ELF-1 (cell line): ENCODE measurements at regions not wholly inside any gene's neighbourhood (a gene's known extent, or its start where the extent isn't known, plus 50 kb on each side); places are given as distances from the start of the nearest gene placed in this dataset.
"Not testable (repeated sequence)": the region's sequence is repeated elsewhere in the genome, so short reads cannot be mapped to it uniquely, and the experiment has no call there.

ENCODE experiments used
- DNase-seq: peaks from one replicate; pipeline ENCODE4 v3.0.0-alpha.2; 2016; ENCODE audit warnings: low read depth, low spot score

DNA sequence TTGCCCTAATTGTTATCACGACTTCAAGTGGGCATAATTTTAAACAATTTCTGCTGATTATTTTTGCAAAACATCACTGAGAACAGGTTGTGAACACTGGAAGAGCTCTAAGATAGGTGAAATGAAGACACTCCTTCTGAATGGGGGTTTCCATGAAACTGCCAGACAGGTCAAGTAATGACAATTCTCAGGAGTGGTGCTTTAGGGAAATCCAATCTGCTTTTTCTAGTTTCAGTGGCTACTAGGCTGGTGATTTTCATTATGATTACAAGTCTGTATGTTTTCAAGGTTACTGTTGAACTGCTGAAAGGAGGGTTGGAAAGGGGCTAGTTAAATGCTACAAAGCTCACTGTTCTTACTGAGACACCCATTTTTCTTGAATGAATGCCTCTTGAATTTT, 1724.2 kb downstream of the PCDH9 start:
- DNase-seq = no peak

DNA sequence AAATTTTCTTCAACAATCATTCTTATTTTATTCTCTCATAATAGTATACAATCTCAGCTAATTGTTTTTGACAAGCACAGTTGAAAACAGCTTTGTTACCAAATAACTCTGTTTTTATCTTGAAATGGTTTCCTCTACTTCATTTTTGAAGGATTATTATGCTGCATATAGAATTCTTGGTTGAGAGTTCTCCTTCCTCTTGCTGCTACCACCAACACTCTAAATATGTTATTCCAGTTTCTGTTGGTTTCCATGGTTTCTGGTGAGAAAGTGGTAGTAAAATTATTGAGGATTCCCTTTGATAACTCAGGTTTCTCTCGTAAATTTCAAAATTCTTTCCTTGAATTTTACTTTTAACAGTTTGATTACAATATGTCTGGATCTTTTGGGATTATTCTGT, 1725.9 kb downstream of the PCDH9 start:
- no peak for DNase-seq

DNA sequence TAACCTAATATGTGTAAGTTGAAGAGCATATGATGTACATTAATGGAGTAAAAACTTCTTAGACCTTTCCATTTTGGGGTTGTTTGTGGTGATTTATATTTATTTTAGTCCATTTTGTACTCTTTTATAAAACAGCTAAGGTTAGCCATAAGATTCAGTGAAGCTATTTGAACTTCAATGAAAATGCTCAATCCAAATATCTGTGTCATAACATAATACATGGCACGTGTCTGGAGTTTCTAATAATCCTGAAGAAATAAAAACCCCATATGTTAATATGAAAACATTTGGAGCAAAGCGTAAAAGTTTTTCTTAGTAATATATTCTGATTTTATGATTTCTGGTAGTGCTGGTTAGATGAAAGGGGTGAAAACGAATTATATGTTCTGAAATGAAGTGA, 1729.7 kb downstream of the PCDH9 start:
- no peak for DNase-seq

DNA sequence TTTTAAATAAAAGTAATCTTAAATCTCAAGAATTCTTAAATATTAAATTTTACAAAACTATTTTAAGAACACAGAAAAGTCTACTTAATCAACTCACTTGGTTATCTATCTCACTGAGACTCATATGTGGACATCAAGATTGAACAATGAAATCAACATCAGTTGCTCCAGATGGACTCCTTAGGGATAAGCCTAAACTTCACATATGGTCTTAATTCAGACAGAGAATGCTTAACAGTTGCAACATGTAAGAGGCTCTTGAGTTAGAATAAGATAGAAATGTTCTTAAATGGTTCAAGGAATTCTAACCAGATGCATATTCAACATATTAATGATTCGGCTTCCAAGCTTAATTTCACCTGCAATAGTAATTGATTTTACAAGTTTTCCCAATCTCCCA, 1730.9 kb downstream of the PCDH9 start:
- DNase-seq = no peak

DNA sequence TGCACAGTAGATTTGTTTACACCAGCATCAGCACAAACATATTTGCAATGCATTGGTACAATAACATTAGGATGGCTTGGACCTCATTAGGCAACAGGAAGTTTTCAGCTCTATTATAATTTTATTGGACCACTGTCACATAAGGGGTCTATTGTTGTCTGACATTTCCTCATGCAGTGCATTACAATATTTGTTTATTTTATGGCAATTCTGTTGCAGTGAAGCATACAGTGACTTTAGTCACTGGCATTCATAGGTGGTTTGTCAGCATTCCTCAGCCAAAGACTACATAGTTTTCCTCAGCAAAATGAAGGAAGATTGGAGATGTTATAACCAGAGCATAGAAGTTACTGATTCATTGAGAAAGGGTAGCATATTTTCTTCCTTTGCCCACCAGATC, 1732.9 kb downstream of the PCDH9 start:
- DNase-seq = no peak

DNA sequence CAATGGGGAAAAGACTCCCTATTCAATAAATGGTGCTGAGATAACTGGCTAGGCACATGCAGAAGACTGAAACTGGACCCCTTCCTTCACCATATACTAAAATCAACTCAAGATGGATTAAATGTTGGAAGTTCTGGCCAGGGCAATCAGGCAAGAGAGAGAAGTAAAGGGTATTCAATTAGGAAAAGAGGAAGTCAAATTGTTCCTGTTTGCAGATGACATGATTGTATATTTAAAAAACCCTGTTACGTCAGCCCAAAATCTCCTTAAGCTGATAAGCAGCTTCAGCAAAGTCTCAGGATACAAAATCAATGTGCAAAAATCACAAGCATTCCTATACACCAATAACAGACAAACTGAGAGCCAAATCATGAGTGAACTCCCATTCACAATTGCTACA, 1739.4 kb downstream of the PCDH9 start:
- not testable (repeated sequence) for DNase-seq

DNA sequence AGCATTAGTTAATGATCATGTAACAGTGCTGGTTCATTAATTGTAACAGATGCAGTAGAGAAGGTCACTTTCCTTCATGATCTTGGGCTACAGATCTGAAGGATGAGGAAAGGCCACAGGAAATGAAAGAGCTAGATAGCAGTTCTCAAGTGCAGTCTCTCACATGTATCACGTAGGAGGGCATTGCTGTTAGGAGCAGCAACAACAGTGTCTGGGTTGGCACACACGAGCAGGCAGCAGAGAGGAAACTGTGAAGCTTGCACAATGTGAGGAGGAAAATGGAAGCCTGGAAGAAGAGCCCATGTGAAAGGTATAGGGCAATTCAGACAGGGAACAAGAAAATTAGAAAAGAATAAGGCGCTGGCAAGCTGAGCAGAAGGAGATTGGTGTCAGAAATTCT, 1741.5 kb downstream of the PCDH9 start:
- no peak for DNase-seq

DNA sequence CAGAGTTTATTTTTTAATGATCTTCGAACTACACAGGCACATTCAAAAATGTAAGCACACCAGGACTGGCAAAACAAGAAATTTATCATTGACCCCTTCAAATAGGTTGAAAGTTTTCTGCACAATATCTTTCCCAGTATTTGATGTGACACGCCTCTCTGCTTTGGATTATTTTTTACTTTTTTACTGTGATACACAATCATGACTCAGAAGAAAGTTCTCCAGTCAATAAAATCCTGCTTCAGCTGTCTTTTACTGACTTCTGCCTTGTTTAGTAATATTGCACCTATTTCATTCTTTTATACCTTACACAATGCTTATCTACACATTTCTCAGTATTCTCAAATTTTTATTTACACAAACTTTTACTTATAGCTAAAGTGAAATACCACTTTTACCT, 1750.4 kb downstream of the PCDH9 start:
- no peak for DNase-seq

DNA sequence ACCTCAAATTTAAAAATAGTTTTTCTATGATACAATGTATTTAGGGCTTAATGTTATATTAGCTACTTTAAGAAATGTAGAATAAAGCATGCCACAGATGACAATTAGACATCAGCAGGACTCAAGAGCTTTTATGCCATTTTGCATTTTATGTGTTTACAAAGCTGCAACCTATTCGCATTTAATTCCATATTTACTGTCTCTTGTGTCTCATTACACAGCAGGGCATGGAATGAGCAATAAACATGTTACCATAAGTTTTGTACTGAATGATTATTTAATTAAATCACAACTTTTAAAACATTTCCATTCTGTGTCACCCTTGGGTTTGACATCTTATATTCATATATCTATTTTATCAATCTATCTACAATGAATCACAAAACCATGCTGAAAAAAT, 1756.9 kb downstream of the PCDH9 start:
- no peak for DNase-seq

DNA sequence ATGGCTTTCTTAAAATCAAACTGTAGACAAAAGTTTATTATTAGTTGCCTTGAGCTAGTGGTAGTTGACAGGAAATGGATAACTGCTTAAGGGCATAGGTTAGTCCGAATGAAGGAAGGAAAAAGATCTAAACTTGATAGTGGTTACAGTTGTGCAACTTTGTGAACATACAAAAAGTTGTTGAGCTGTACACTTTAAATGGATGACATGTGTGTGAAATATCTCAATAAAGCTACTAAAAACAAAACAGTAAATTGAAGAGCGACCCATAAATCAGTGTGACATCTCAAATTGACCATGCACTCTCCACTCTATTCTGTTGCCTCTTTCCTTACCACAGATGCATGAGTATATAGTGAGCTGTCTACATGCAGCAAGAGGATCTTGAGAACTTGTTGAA, 1757.8 kb downstream of the PCDH9 start:
- no peak for DNase-seq

DNA sequence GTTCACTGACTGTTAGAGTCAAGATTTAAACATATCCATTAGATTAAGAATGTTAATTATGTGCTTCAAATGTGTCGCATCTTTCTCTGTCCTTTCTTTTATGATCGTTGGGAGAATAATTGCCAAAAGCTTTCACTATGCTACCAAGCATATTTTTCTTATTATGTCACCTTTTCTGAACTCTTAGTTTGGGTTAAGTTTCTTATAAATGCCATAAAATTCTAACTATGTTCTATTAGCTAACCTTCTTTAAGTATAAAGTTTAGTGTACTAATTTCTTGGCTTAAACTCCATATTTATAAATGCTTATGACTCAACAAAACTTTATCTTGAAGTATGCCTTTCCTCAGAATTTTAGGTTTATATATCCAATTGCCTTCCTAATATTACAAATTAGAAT, 1759.4 kb downstream of the PCDH9 start:
- DNase-seq = no peak

DNA sequence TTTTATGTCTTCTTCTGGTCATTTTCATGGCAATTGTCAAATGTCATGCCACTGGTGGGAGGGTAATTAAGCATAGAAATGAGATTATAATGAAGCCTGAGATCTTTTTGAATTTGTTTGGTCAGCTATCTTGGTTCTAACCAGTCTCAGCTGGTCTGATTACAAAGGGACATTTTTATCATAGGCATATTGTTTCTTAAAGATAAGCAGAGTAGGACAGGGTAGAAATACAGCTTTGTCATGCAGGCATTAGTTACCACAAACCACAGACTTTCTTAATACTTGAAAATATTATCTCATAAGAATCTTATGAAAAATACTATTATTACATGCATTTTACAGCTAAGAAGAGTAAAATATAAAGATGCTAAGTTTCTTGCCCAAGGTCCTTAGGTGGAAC, 1761.5 kb downstream of the PCDH9 start:
- DNase-seq = no peak

DNA sequence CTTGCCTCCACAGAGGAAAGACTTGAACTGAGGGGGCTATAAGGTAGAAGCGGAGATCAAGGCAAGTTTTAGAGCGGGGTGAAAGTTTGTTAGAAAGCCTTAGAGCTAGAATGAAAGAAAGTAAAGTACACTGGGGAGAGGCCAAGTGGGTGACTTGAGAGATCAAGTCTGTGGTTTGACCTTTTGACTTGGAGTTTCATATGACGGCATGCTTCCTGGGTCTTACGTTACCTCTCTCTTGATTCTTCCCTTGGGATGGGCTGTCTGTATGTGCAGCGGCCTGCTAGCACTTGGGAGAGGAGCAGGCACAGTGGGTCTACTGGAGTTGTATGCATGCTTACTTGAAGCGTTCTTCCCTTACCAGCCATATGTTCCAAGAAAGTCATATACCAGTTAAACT, 1768.5 kb downstream of the PCDH9 start:
- no peak for DNase-seq

DNA sequence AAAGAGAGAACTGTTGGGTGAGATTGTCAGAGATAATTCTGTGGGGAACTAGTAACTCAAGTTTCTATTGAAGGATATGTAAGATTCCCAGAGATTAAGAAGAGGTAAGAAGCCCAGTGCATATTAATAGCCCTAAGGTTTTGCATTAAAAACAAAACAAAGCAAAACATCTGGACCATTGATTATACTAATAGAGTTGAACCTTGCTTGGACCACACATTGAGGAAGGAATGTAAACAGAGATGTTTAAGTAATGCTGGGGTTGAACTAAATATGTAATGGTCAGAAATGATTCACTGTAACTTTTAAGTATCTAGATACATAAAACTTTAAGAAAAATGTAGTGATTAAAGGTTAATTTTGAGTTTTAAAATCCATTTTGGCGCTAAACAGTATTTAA, 1770.0 kb downstream of the PCDH9 start:
- DNase-seq = no peak

DNA sequence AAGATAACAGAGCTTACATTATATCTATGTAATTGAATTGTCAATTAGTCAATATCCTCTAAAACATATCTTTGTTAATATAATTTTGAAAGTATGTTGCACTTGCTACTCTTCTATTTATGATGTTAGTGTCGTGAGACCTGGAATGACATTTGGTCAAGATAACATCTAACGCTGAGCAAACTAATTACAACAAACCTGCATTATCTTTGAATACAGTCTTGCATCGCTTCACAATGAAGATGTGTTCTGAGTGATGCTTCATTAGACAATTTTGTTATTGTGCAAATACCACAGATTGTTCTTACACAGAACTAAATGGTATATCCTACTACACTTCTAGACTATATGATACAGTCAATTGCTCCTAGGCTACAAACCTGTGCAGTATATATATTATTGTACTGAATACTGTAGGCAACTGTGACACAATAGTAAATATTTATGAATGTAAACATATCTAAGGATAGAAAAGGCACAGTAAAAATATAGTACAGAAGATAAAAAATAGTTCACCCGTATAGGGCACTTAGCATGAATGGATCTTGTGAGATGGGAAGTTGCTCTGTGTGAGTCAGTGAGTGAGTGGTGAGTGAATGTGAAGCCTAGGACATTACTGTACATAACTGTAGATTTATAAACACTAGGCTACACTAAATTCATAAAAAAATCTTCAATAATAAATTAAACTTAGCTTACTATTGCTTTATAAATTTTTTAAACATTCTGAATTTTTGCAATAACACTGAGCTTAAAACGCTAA, 1773.8 kb downstream of the PCDH9 start:
- DNase-seq = no peak

DNA sequence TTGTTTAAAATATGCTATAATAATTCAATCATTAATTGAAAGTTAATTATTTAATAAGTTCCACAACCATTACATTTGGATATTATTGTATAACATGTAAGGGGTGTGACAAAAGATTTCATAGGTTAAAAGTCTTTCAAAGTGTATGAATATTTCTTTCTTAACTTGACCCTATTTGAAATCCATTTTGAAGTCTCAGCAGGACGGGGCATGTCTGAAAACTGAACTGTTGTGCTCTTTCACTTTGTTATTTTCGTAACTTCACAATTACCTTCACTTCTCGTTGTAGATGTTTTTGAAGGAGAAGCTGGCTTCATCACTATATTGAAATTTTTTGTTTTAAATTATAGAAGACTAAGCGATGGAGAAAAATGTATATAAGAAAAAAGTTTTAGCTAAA, 1775.7 kb downstream of the PCDH9 start:
- DNase-seq = no peak

DNA sequence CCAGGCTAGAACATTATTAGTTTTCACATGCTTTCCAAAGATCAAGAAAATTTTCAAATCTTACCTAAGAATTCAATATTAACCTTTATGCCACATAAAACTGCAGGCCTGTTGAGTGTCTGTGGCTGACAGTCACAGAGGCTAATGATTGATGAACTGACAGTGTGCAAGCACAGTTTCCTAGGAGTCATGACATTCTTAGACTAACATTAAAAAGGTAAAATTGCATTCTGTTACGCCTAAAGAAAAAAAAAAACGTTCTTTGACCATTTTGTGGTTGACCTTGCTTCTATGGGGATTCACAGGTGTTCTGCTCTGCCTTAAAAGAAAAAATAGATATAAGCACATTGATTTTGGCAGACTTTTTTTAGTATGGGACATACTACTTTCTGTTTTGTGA, 1776.2 kb downstream of the PCDH9 start:
- no peak for DNase-seq

DNA sequence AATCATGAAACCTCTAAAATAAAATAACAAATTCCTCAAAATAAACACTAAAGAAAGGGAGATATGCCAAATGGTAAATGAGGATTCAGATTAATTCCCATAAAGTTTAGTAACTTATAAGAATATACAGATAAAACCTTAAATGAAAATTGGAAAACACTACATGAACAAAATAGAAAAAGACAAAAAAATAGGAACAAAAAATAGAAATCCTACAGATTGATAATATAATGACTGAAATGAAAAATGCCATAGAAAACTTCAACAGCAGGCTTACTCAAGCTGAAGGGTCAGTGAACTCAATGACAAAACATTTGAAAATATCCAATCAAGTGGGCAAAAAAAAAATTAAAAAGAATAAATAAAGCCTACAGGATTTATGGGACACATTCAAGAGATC, 1784.8 kb downstream of the PCDH9 start:
- DNase-seq = no peak

DNA sequence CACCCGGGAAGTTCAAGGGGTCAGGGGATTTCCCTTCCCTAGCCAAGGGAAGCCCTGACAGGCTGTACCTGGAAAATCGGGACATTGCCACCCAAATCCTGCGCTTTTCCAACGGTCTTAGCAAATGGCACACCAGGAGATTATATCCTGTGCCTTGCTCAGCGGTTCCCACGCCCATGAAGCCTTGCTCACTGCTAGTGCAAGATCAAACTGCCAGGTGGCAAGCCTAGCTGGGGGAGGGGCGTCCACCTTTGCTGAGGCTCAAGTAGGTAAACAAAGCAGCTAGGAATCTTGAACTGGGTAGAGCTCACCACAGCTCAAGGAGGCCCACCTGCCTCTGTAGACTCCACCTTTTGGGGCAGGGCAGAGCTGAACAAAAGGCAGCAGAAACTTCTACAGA, 1794.5 kb downstream of the PCDH9 start:
- DNase-seq = no peak

DNA sequence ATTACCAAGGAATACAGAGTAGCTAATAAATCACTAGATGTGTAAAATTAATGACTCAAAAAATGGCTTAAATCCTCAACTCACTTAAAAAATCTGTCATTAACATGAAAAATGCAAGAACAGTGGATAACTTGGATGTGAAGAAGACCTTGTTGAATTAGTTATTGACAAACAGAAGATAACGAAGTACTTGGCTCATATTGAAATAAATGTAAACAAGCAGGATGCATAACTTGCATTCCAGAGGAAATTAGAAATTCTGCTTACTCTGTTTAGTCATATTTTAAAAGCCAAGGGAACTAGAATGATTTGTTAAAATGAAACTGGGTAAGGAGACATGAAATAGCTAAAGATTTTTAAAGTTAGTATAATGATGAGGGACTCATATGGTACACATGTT, 1812.2 kb downstream of the PCDH9 start:
- DNase-seq = no peak

DNA sequence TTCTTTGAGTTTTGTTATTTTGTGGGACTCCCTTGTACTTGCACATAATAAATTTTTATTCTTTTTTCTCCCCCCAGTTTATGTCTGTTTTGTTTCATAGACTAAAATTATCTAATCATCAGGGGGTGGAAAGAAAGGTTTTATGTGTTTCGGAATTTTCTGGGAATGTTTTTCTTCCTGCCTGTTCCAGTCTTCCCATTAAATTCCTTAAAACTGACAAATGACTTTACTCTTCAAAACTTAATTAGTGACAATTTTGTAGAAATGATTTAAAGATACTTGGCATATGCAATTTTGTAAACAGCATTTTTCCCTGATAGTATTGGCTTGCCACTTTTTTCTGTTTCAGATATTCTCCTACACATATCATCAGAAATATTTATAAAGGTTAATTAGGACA, 1813.4 kb downstream of the PCDH9 start:
- DNase-seq = no peak

DNA sequence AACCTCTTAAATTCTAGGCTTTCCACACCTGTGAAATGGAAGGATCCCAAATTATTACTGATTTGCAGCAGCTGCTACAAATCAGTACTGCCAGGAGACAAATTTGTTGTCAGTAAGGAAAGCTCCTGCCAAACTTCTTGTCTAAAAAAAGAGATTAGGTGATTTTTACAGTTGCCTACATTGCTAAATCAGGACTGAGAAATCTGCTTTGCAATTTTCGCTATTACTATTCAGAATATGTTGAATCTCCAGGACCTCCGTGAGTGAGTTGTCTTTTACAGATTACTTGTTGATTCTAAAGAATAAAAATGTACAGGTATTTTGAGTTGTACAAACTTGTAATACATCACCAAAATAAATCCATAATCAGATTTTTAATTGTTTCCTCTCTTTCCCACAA, 1815.9 kb downstream of the PCDH9 start:
- no peak for DNase-seq

DNA sequence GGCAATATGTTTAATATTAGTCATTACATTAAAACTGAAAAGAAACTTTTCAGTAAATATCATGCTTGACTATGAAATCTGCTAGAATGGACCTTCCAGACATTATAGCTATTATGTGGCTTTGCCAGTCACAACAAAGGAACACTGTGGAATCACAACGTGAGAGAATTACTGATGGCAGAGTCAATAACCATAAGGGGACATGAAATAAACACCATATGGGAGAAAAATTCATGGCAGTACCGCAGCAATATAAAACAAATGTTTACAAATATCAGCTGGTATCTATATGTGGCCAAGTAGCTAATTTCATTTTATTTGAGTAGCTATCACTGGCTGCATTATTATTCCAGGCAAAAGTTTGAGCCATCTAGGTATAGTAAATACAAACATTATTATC, 1818.6 kb downstream of the PCDH9 start:
- no peak for DNase-seq

DNA sequence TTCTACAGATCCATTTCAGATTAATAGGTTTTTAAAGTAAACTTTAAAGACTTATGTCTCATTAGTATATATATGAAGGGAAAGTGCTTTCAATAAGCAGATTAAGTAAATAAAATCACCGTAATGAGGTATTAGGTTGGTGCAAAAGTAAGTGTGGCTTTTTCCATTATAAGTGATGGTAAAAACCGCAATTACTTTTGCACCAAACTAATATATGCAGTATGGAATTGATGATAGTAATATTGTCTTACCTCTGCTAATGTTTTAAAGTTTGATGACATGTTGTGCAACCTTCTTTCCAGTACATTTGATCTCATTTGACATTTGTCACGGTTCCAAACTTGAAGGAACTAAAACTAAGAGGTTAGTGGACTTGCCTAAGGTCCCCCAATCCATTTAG, 1819.3 kb downstream of the PCDH9 start:
- no peak for DNase-seq
